Pons (tissue), 1 donor: ENCODE measurements at regions not wholly inside any gene's neighbourhood (a gene's known extent, or its start where the extent isn't known, plus 50 kb on each side); places are given as distances from the start of the nearest gene placed in this dataset.
A peak's percentile ranks its signal among the peaks of the same experiment; 100 is the strongest.

Experiments used
- DNase-seq: peaks from one replicate; pipeline ENCODE4 v3.0.0-alpha.2; 2016; ENCODE audit warnings: low spot score

GRCh38 chr9:135340143-135340655 lies 139.4 kb upstream of the PPP1R26 start:
- no peak for DNase-seq

- DNase-seq: no peak
Measured at GRCh38 chr9:135340726-135341475, 138.7 kb upstream of the PPP1R26 start.

- DNase-seq: no peak
Measured at GRCh38 chr9:135341612-135342169, 137.9 kb upstream of the PPP1R26 start.

- no peak for DNase-seq
Measured at GRCh38 chr9:135342206-135343130, 137.1 kb upstream of the PPP1R26 start.

- DNase-seq: no peak
Measured at GRCh38 chr9:135343136-135343535, 136.4 kb upstream of the PPP1R26 start.

- DNase-seq: peak; percentile 12
Measured at GRCh38 chr9:135343837-135344522, 135.6 kb upstream of the PPP1R26 start.

GRCh38 chr9:135344523-135344901 lies 135.1 kb upstream of the PPP1R26 start:
- no peak for DNase-seq

- DNase-seq: peak; percentile 25
Measured at GRCh38 chr9:135344915-135345500, 134.6 kb upstream of the PPP1R26 start.

GRCh38 chr9:135345775-135346433 lies 133.7 kb upstream of the PPP1R26 start:
- no peak for DNase-seq

- no peak for DNase-seq
Measured at GRCh38 chr9:135346438-135347050, 133.0 kb upstream of the PPP1R26 start.

GRCh38 chr9:135347461-135347860 lies 132.1 kb upstream of the PPP1R26 start:
- no peak for DNase-seq

- DNase-seq: no peak
Measured at GRCh38 chr9:135348076-135348787, 131.3 kb upstream of the PPP1R26 start.

GRCh38 chr9:135348788-135349150 lies 130.8 kb upstream of the PPP1R26 start:
- DNase-seq: no peak

GRCh38 chr9:135349212-135350002 lies 130.2 kb upstream of the PPP1R26 start:
- no peak for DNase-seq

- DNase-seq: no peak
Measured at GRCh38 chr9:135350003-135350315, 129.6 kb upstream of the PPP1R26 start.

- DNase-seq: no peak
Measured at GRCh38 chr9:135353935-135354334, 125.6 kb upstream of the PPP1R26 start.

GRCh38 chr9:135355521-135356011 lies 124.0 kb upstream of the PPP1R26 start:
- DNase-seq: no peak

- DNase-seq: no peak
Measured at GRCh38 chr9:135356021-135356420, 123.6 kb upstream of the PPP1R26 start.

GRCh38 chr9:135356796-135357195 lies 122.8 kb upstream of the PPP1R26 start:
- DNase-seq: no peak
